Uterus (tissue), 2 donors: ENCODE measurements at regions not wholly inside any gene's neighbourhood (a gene's known extent, or its start where the extent isn't known, plus 50 kb on each side); places are given as distances from the start of the nearest gene placed in this dataset.

Source experiments
- POLR2A ChIP-seq, 2 donors: fragments of 450-650 bp; IDR thresholded peaks; one replicate each; pipeline ENCODE4 v1.6.1; 2016; ENCODE audit warnings: antibody characterized with exemption in 2 of 2, mild to moderate bottlenecking in 1 of 2, moderate library complexity in 1 of 2
- TF ChIP-seq, protein P1 (sequence below), 4 experiments: fragments of 200-600 bp in 2 of 4; fragments of 450-650 bp in 2 of 4; sonication (generic) in 2 of 4; IDR thresholded peaks; one replicate each; pipeline ENCODE4 v1.5.1; 2016 to 2019; ENCODE audit warnings: antibody characterized with exemption in 4 of 4, mild to moderate bottlenecking in 2 of 4, moderate library complexity in 1 of 4

DNA sequence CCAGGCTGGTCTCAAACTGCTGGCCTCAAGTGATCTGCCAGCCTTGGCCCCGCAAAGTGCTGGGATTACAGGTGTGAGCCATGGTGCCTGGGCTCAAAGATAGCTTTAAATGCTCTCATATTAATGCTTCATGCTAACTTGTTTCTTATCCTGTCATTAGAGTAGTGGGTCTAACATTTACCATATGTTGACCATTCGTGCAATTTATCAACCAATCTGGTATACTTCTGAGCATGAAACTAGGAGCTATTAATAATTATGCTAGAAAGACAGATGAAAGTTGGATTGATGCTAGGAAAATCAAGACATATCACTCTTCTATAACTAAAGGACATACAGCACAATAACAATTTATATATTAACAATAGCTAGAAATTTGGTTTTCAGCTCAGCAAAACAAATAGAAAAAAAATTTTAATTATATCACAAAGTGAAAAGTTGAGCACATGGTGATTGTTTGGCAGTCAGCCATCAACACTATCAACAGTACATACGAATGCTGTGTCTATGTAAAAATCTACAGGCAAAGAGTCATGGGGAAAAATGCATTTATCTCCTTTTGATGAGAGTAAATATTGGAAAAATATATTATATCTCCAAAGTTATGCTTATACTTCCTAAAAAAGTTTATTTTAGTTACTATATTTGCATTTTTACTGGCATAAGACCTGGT lies 112.1 kb upstream of the ABCB5 start:
- TF ChIP-seq, protein P1, sequence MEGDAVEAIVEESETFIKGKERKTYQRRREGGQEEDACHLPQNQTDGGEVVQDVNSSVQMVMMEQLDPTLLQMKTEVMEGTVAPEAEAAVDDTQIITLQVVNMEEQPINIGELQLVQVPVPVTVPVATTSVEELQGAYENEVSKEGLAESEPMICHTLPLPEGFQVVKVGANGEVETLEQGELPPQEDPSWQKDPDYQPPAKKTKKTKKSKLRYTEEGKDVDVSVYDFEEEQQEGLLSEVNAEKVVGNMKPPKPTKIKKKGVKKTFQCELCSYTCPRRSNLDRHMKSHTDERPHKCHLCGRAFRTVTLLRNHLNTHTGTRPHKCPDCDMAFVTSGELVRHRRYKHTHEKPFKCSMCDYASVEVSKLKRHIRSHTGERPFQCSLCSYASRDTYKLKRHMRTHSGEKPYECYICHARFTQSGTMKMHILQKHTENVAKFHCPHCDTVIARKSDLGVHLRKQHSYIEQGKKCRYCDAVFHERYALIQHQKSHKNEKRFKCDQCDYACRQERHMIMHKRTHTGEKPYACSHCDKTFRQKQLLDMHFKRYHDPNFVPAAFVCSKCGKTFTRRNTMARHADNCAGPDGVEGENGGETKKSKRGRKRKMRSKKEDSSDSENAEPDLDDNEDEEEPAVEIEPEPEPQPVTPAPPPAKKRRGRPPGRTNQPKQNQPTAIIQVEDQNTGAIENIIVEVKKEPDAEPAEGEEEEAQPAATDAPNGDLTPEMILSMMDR (IDR thresholded peaks at IDR 0.05): no peak
- TF ChIP-seq POLR2A (IDR thresholded peaks at IDR 0.05): no peak
